GM12878 (cell line): ENCODE measurements at regions not wholly inside any gene's neighbourhood (a gene's known extent, or its start where the extent isn't known, plus 50 kb on each side); places are given as distances from the start of the nearest gene placed in this dataset.

Experiments used
- ATAC-seq: fragments of 200-7000 bp; cut with Tn5 transposase; 3 replicates; pipeline ENCODE4 v1.9.1; 2020; ENCODE audit warnings: mild to moderate bottlenecking, moderate library complexity
- BruUV-seq: library from RNA; stranded (reverse); fragments of 400-500 nt; replicated peaks from 2 replicates; lab custom pipeline; 2021; lab: Mats Ljungman, UMichigan
- CTCF ChIA-PET: fragments of 300-600 bp; sonication (Branson Sonifier 250); formaldehyde crosslinking; extraction: SDS; loops from one replicate; lab custom pipeline; 2021; ENCODE audit warnings: inconsistent platforms; lab: Yijun Ruan, JAX
- POLR2A ChIA-PET: fragments of 350-600 bp; formaldehyde crosslinking; extraction: SDS; loops from one replicate; lab custom pipeline; 2021; ENCODE audit warnings: inconsistent platforms; lab: Charles Lee
- RAD21 ChIA-PET: fragments of 300-600 bp; sonication (Branson Sonifier 250); formaldehyde crosslinking; loops from one replicate; lab custom pipeline; 2023; ENCODE audit warnings: antibody characterized with exemption; ENCODE audit not compliant: unreplicated experiment; lab: Charles Lee
- SMC1A ChIA-PET: fragments of 300-600 bp; sonication (Branson Sonifier 250); formaldehyde crosslinking; loops from one replicate; lab custom pipeline; 2023; ENCODE audit not compliant: unreplicated experiment, uncharacterized antibody; lab: Charles Lee
- DNase-seq: peaks from one replicate; pipeline ENCODE4 v3.0.0-alpha.2; 2011; ENCODE audit warnings: low read depth, low spot score
- FAIRE-seq: peaks from 3 replicates; lab custom pipeline; 2011; peaks lifted over from hg19 to GRCh38; lab: Jason Lieb, UNC
- H2AFZ ChIP-seq: 2 replicates; pipeline ENCODE4 v1.6.0; 2011; ENCODE audit warnings: low read depth, low read length, control low read depth; ENCODE audit not compliant: control insufficient read depth
- H3K27ac ChIP-seq: 2 replicates; pipeline ENCODE4 v1.5.1; 2011; ENCODE audit warnings: control low read depth; ENCODE audit not compliant: control insufficient read depth, insufficient read depth
- H3K27me3 ChIP-seq, 2 experiments: replicated peaks in 1 of 2; 2 replicates each; pipeline versions ENCODE4 v1.6.0 to v1.6.1; 2011; ENCODE audit warnings: low read length in 1 of 2; ENCODE audit not compliant: control insufficient read depth in 2 of 2, insufficient read depth in 2 of 2
- H3K36me3 ChIP-seq, 2 experiments: 2 replicates each; pipeline ENCODE4 v1.5.1; 2011; ENCODE audit warnings: low read length in 1 of 2; ENCODE audit not compliant: control insufficient read depth in 2 of 2, insufficient read depth in 2 of 2
- H3K4me1 ChIP-seq: 2 replicates; pipeline ENCODE4 v1.6.1; 2011; ENCODE audit warnings: mild to moderate bottlenecking, low read length, moderate library complexity, mixed read lengths; ENCODE audit not compliant: control insufficient read depth, insufficient read depth
- H3K4me2 ChIP-seq: 2 replicates; pipeline ENCODE4 v1.6.0; 2011; ENCODE audit warnings: control low read depth; ENCODE audit not compliant: control insufficient read depth, insufficient read depth
- H3K4me3 ChIP-seq: fragments of 200-600 bp; sonication (generic); 2 replicates; pipeline ENCODE4 v1.5.1; 2016
- H3K79me2 ChIP-seq: 2 replicates; pipeline ENCODE4 v1.6.0; 2011; ENCODE audit warnings: low read length; ENCODE audit not compliant: control insufficient read depth, insufficient read depth
- H3K9ac ChIP-seq: 2 replicates; pipeline ENCODE4 v1.8.0; 2011; ENCODE audit warnings: low read length, control low read depth, mixed read lengths; ENCODE audit not compliant: control insufficient read depth, insufficient read depth
- H3K9me3 ChIP-seq: replicated peaks from 3 replicates; pipeline ENCODE4 v1.5.1; 2011; ENCODE audit warnings: mild to moderate bottlenecking, low read length; ENCODE audit not compliant: control insufficient read depth, insufficient read depth
- H4K20me1 ChIP-seq: 2 replicates; pipeline ENCODE4 v1.6.0; 2011; ENCODE audit not compliant: control insufficient read depth, insufficient read depth
- EED ChIP-seq: sonication (generic); IDR thresholded peaks from 2 replicates; pipeline ENCODE4 v1.6.1; 2016; ENCODE audit warnings: antibody characterized with exemption, low read depth
- POLR2AphosphoS2 ChIP-seq: IDR thresholded peaks from 2 replicates; pipeline ENCODE4 v1.6.1; 2011; ENCODE audit warnings: low read depth, mild to moderate bottlenecking, low read length, improper control_type of control experiment, moderate library complexity
- SREBF2 ChIP-seq: IDR thresholded peaks from 2 replicates; pipeline ENCODE4 v1.6.1; 2012; ENCODE audit warnings: mild to moderate bottlenecking, low read length
- TAF1 ChIP-seq: IDR thresholded peaks from 2 replicates; pipeline ENCODE4 v1.6.1; 2011; ENCODE audit warnings: mild to moderate bottlenecking, low read depth, low read length, borderline replicate concordance
- ZNF274 ChIP-seq: IDR thresholded peaks from one replicate; pipeline ENCODE4 v1.8.0; 2011; ENCODE audit not compliant: insufficient read length, insufficient read depth
- WGBS: methylation state at CpG from one replicate; pipeline ENCODE4 v1.1.6; 2016; ENCODE audit warnings: low lambda C conversion rate; ENCODE audit not compliant: insufficient replicate concordance, insufficient coverage; ENCODE audit errors: missing lambda C conversion rate; 5-methylcytosine and 5-hydroxymethylcytosine counted together
- in situ Hi-C: fragments of 300-500 bp; cut with MboI; formaldehyde crosslinking; loops from 9 replicates; pipeline ENCODE4 v1.14.3; 2018; ENCODE audit warnings: mixed read lengths
- intact Hi-C: fragments of 100-400 bp; cut with micrococcal nuclease; formaldehyde crosslinking; loops from one replicate; pipeline ENCODE4 v1.14.2; 2022; ENCODE audit not compliant: unreplicated experiment
- TF ChIP-seq, protein P1 (sequence below): IDR thresholded peaks from 2 replicates; pipeline ENCODE4 v1.6.1; 2011; ENCODE audit warnings: borderline replicate concordance, low read depth, mild to moderate bottlenecking, moderate library complexity, low read length; ENCODE audit not compliant: insufficient read depth, poor library complexity, severe bottlenecking
- TF ChIP-seq, protein P2 (sequence below): fragments of 450-650 bp; IDR thresholded peaks from 2 replicates; pipeline ENCODE4 v1.6.1; 2016; ENCODE audit warnings: mild to moderate bottlenecking

DNA sequence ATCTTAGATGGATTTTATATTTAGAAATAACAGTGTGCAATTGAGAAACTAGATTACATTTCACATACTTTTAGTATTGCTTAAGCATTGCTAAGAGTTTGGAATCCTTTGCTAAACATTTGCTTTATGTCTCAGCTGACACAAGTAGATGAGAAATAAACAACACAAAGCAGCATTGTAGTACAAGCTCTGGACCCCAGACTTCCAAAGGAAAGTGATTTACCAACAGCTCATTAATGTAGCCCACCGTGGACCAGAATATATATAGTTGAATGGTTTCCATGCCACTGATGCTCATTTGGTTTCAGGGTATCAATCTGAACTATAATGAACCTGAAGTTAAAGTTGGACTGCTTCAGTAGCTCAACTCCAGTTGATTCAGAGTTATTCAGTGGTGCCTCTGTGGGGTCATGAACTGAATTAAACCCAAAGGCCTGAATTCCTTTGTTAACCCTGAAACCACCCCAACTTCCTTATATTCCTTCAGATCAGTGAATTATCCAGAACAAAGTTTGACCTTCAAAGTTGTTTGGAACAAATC lies 132.1 kb upstream of the NEIL3 start:
- Histone ChIP-seq H3K36me3 (no peaks in the 10 kb centered on the region), H3K4me2 (no peak overlapping the region), H3K79me2 (no peaks in the 10 kb centered on the region), H4K20me1 (no peaks in the 10 kb centered on the region), H3K9ac (no peak overlapping the region), H3K27ac (no peak overlapping the region), H3K4me3 (no peak overlapping the region), H3K27me3 (no peaks in the 10 kb centered on the region), H3K9me3 (no peaks in the 10 kb centered on the region), H2AFZ (no peak overlapping the region), H3K4me1 (no peaks in the 10 kb centered on the region)
- no peak for FAIRE-seq
- ChIA-PET RAD21 (no interaction called here), POLR2A (no interaction called here), CTCF (no interaction called here), SMC1A (no interaction called here)
- in situ Hi-C loops (no loop called here), intact Hi-C loops (no loop called here)
- 4% methylated on average over 1 of the region's 1 CpG for WGBS
- BruUV-seq, result no TSS peak
- no peak for DNase-seq
- ATAC-seq, result no peak
- TF ChIP-seq, protein P1, sequence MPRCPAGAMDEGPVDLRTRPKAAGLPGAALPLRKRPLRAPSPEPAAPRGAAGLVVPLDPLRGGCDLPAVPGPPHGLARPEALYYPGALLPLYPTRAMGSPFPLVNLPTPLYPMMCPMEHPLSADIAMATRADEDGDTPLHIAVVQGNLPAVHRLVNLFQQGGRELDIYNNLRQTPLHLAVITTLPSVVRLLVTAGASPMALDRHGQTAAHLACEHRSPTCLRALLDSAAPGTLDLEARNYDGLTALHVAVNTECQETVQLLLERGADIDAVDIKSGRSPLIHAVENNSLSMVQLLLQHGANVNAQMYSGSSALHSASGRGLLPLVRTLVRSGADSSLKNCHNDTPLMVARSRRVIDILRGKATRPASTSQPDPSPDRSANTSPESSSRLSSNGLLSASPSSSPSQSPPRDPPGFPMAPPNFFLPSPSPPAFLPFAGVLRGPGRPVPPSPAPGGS, result peak; percentile 17
- TF ChIP-seq EED, result no peak

DNA sequence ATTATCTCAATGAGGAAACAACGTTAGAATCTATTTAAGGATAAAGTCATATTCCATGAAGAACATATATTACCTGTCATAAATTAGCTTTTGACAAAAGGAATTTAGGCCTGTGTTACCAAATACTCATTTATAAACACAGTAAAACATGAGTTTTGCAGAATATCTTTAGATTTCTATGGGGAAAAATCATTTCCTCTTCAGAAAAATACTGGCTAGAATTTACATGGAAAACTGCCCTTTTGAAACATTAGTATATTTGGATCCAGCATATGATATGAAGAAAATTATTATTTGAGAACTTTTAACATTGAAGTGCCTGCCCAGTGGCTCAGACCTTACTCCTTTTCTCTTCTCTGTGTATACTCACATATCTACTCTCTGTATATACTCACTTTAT lies 131.4 kb upstream of the NEIL3 start:
- TF ChIP-seq ZNF274 (no peak), TAF1 (no peak), SREBF2 (no peak), POLR2AphosphoS2 (no peak)
- TF ChIP-seq, protein P2, sequence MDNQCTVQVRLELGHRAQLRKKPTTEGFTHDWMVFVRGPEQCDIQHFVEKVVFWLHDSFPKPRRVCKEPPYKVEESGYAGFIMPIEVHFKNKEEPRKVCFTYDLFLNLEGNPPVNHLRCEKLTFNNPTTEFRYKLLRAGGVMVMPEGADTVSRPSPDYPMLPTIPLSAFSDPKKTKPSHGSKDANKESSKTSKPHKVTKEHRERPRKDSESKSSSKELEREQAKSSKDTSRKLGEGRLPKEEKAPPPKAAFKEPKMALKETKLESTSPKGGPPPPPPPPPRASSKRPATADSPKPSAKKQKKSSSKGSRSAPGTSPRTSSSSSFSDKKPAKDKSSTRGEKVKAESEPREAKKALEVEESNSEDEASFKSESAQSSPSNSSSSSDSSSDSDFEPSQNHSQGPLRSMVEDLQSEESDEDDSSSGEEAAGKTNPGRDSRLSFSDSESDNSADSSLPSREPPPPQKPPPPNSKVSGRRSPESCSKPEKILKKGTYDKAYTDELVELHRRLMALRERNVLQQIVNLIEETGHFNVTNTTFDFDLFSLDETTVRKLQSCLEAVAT, result no peak
- Histone ChIP-seq H3K36me3 (no peaks in the 10 kb centered on the region), H3K79me2 (no peaks in the 10 kb centered on the region), H2AFZ (no peak overlapping the region), H3K4me1 (no peaks in the 10 kb centered on the region), H3K4me3 (no peak overlapping the region), H3K27me3 (no peaks in the 10 kb centered on the region), H3K27ac (no peak overlapping the region), H3K4me2 (no peak overlapping the region), H3K9ac (no peak overlapping the region), H3K9me3 (no peaks in the 10 kb centered on the region), H4K20me1 (no peaks in the 10 kb centered on the region)
- ATAC-seq (no peak), DNase-seq (no peak), FAIRE-seq (no peak)
- ChIA-PET SMC1A (no interaction called here), RAD21 (no interaction called here), POLR2A (no interaction called here), CTCF (no interaction called here)
- BruUV-seq, result no TSS peak
- 4% methylated on average over 1 of the region's 1 CpG for WGBS
- in situ Hi-C loops, result no loop called here
- intact Hi-C loops, result no loop called here
